Spleen (tissue), 7 donors: ENCODE measurements at regions not wholly inside any gene's neighbourhood (a gene's known extent, or its start where the extent isn't known, plus 50 kb on each side); places are given as distances from the start of the nearest gene placed in this dataset.

Experiments
- POLR2A ChIP-seq, 3 donors: fragments of 450-650 bp; IDR thresholded peaks; one replicate each; pipeline ENCODE4 v1.5.1; 2017; ENCODE audit warnings: antibody characterized with exemption in 3 of 3, mild to moderate bottlenecking in 1 of 3
- POLR2AphosphoS5 ChIP-seq, 3 donors: sonication (generic); formaldehyde crosslinking; IDR thresholded peaks; one replicate each; pipeline ENCODE4 v1.5.1; 2017; ENCODE audit warnings: antibody characterized with exemption in 3 of 3
- TF ChIP-seq, protein P1 (sequence below), 11 experiments: fragments of 200-600 bp in 7 of 11; fragments of 450-650 bp in 4 of 11; sonication (generic) in 4 of 11; IDR thresholded peaks in 8 of 11; conservative IDR thresholded peaks in 3 of 11; 1 replicate in 7 of 11; 2 replicates in 4 of 11; pipeline versions ENCODE4 v1.4.0 to v1.8.0; 2016 to 2021; ENCODE audit warnings: antibody characterized with exemption in 11 of 11, inconsistent platforms in 4 of 11, mild to moderate bottlenecking in 1 of 11
- donor health status: DM: no; HTN: no; CAD: no; lungs with moderate emphysema.
- donor health status: DM: no; HTN: no; CAD: no.
- donor health status: DM: no; HTN: no; CAD: no.

DNA sequence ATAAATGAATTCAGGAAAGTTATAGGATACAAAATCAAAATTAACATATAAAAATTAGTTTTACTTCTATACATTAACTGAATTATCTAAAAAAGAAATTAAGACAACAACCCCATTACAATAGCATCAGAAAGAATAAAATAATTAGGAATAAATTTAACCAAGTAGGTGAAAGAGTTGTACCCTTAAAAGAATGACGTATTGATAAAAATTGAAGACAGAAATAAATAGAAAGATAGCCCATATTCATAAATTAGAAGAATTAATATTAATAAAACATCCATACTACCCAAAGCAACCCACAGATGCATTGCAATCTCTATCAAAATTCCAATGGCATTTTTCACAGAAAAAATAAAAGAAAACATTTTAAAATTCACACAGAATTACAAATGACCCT is 242.8 kb downstream of the MMUT start:
- TF ChIP-seq, protein P1, sequence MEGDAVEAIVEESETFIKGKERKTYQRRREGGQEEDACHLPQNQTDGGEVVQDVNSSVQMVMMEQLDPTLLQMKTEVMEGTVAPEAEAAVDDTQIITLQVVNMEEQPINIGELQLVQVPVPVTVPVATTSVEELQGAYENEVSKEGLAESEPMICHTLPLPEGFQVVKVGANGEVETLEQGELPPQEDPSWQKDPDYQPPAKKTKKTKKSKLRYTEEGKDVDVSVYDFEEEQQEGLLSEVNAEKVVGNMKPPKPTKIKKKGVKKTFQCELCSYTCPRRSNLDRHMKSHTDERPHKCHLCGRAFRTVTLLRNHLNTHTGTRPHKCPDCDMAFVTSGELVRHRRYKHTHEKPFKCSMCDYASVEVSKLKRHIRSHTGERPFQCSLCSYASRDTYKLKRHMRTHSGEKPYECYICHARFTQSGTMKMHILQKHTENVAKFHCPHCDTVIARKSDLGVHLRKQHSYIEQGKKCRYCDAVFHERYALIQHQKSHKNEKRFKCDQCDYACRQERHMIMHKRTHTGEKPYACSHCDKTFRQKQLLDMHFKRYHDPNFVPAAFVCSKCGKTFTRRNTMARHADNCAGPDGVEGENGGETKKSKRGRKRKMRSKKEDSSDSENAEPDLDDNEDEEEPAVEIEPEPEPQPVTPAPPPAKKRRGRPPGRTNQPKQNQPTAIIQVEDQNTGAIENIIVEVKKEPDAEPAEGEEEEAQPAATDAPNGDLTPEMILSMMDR (IDR thresholded peaks at IDR 0.05 in 8 of 11, conservative IDR thresholded peaks at IDR 0.05 in 3 of 11): no peak
- no peak for TF ChIP-seq POLR2A (IDR thresholded peaks at IDR 0.05)
- no peak for TF ChIP-seq POLR2AphosphoS5 (IDR thresholded peaks at IDR 0.05)
